ENCODE measurements at regions not wholly inside any gene's neighbourhood (a gene's known extent, or its start where the extent isn't known, plus 50 kb on each side); places are given as distances from the start of the nearest gene placed in this dataset.
"Not testable (repeated sequence)": the region's sequence is repeated elsewhere in the genome, so short reads cannot be mapped to it uniquely, and the experiment has no call there.

GRCh38 chr2:48194641-48195040 lies 119.8 kb upstream of the FOXN2 start:
- DNase-seq, result no peak

GRCh38 chr2:48195169-48195568 lies 119.3 kb upstream of the FOXN2 start:
- no peak for DNase-seq

- no peak for DNase-seq
These were observed 116.9 kb upstream of the FOXN2 start for GRCh38 chr2:48197618-48198017.

GRCh38 chr2:48198371-48198770 lies 116.1 kb upstream of the FOXN2 start:
- DNase-seq, result no peak

GRCh38 chr2:48199070-48199469 lies 115.4 kb upstream of the FOXN2 start:
- no peak for DNase-seq

DNA sequence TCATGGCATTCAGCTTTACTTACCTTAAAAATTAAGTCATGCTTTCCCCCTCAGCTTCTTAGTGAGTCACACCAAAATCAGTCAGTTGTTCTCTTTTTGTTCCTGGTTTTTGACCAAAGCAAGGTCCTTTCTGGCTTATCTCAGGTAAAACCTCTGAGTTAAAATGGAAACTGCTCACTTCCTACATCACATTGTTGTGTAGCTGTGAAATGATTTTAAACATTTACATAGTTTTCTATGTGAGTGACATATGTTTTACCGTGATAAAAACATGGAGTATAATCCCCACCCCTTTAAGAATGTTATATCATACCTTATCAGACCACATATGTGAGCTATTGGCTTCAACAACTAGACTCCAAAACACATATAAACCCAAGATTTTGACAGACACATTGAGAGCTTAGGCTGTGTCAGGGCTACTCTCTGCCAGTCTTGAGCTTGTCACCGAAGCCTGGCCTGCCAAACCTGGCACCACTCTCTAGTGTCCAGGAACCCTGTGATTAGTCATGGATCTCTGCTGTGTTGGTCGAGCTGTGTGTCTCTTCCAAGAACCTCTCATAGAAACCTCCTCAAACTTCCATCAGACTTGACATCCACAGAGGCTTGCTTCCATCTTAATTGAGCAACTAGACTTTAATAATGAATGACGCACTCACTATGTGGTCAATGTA lies 113.7 kb upstream of the FOXN2 start:
- DNase-seq, result no peak

DNA sequence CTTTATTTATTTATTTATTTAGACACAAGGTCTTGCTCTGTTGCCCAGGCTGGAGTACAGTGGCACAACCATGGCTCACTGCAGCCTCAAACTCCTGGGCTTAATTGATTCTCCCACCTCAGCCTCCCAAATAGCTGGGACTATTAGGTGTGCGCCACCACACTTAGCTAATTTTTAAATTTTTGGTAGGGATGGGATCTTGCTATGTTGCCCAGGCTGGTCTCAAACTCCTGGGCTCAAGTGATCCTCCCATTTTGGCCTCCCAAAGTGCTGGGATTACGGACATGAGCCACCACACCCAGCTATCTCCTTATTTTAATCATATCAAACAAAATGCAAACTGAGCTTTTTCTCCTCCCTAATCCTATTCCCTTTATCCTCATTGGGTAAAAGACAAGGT lies 113.0 kb upstream of the FOXN2 start:
- DNase-seq, result not testable (repeated sequence)

DNA sequence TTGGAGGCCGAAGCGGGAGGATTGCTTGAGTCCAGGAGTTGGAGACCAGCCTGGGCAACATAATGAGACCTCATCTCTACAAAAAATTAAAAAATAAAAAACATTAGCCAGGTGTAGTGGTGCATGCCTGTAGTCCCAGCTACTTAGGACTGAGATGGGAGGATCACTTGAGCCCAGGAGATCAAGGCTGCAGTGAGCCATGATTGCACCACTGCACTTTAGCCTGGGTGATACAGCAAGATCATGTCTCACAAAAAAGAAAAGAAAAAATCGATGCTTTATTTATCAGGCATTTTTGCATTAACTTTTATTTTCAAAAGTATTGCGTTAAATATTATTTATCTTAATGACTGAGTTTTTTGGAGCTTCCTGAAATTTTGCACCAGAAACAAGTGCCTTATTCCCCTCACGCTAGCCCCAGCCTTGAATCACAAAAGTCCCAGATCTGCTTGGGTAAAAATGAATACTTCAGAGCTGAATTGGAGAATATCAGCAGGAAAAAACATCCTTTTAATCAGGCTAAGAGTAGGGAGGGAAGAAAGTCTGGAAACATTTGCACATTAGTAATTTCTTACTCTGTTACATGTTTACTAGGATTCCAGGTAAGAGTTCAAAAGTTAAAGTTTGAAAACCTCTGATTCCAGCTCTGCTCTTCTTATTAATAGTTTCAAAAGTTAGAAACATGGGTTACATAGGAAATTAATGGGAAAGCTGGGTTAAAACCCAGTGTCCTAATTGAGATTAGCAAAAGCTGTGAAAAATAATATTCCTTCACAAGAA lies 111.4 kb upstream of the FOXN2 start:
- no peak for DNase-seq

DNA sequence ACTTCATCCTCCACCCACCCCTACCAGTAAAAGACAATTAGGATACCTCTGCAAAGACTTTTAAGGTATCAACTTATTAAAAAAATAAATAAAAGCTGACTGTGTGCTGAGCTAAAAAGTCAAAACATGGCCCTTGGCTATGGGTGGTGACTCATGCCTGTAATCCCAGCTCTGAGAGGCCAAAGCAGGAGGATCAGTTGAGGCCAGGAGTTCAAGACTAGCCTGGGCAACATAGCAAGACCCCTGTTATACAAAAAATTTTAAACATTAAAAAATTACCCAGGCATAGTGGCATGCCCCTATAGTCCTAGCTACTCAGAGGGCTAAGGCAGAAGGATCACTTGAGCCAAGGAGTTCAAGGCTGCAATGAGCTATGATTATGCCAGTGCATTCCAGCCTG lies 110.8 kb upstream of the FOXN2 start:
- DNase-seq, result no peak

DNA sequence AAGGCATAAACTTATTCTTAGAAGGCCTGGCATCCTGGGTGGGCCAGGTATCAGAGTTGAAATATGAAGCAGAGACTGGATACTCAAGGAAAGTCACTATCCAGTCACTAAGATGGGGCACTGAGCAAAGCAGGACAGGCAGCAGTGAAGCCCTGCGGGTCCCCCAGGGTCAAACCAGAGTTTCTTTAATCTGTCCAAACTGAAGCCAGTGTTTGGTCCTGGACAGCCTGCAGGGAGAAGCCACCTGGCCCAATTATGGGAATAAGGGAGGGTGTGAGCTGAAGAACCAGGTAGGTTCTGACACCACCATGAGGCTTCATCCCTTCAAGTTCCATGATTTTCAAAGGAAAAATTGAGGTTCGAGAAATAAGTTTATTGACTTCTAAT lies 109.7 kb upstream of the FOXN2 start:
- DNase-seq, result no peak

DNA sequence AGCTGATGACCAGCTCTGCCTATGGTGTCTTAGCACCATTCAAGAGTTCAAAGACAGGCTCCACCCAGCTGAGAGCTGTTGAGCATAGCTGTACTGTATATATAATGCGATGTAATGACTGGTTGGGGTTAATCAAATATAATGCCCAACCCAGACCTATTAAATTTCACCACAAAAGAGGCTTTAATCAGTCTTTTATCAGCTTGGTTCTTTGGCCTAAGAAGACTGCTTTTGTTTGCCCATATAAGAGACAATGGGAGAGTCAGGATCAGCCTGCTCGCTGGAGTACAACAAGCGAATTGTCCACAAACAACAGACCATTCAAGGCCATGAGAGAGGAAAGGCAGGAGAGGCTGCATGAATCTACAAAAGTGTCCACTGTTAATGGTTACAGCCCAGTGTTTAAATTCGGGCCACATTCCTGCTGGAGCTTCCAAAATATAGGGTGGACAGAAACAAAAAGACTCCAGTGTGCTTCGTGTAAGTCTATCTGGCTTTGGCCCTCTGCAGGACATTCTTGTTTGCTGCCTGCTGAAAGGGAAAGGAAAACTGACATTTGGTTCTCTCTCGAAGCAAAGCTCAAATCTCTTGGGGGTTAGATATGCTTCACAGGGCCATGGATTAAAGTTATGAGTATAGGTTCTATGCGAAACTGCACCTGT lies 109.2 kb upstream of the FOXN2 start:
- DNase-seq, result no peak

GRCh38 chr2:48206056-48206656 lies 108.3 kb upstream of the FOXN2 start:
- not testable (repeated sequence) for DNase-seq

DNA sequence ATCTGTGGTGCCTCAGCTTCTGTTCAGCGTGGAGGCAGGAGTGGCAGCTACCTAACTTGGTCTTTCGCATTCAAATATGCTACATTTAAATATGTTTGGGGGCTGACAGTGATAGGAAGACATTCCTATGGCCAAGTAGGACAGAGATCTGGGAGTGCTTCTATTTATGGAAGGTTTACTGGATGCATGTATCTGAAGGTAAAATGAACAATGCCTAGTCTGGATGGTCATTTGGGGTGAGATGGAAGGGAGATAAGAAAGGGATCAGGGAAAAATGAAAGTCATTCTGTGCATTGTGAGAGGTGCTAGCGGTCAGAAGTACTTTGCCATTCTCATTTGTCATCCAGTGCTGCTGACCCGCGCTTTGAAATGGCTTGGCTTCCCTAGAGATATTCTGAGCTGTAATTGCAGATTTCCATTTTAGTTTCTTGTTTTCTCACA lies 107.3 kb upstream of the FOXN2 start:
- DNase-seq, result no peak

GRCh38 chr2:48207851-48208250 lies 106.6 kb upstream of the FOXN2 start:
- DNase-seq, result no peak

DNA sequence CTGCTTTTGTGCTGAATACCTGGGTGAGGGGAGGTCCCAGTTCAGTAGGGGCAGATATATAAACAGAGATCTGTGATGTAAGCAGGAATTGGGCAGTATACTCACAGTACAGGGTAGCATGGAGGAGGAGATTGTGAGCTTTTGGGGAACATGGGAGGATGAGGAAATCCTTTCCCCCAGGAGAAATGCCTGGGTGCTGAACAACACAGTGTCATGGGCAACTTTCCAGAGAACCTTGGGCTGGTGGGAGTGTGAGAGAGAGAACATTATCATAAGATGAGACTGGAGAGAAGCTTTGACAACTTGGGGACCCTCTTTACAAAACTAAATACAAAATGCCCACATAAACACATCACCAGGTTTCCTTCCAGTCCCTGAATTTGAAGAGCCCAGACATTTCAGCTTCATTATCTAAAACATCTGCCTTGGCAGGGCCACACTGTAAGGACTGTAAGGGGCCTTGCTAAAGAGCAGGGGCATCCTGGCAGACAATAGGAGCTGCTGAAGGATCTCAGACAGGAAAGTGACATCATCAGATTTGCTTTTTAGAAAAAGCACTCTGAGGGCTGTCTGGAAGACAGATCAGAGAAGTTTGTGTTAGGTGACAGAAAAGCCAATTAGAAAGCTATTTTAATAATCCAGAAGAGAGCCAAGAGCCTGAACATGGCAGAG lies 105.1 kb upstream of the FOXN2 start:
- peak; percentile 10 for DNase-seq

- no peak for DNase-seq
These were observed 104.3 kb upstream of the FOXN2 start for GRCh38 chr2:48210189-48210588.

GRCh38 chr2:48213646-48214045 lies 100.8 kb upstream of the FOXN2 start:
- DNase-seq, result no peak

DNA sequence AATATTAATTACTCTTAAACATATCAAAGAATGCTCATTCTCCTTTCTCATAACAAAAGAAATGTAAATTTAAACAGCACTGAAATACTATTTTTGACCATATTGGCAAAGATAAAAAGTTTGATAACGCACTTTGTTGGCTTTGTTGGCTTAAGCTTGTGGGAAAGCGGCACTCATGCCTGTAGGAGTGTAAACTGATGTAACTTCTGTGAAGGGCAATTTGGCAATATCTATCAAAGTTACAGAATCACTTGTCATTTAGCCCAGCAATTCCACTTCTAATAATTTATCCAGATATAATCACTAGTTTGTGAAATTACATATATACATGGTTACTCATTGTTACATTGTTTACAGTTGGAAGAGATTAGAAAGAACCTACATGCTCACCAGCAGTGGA lies 96.3 kb upstream of the FOXN2 start:
- DNase-seq, result no peak

DNA sequence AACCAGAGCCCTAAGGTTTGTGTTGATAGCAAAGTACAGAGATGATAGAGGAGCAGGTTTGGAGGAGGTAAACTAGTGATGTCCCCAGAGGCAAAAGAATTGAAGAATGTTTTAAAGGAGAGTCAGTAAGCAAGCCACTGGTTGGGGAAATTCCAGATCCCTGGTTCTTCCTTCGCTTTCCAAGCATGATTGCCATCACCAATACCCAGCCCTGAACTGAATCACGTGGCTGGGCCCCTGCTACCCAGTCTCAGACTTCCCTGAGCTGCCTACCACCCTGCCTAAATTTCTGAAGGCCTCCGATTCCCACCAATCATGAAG lies 95.3 kb upstream of the FOXN2 start:
- no peak for DNase-seq

- no peak for DNase-seq
These were observed 94.7 kb upstream of the FOXN2 start for GRCh38 chr2:48219555-48220436.

GRCh38 chr2:48220501-48220900 lies 94.0 kb upstream of the FOXN2 start:
- DNase-seq, result no peak
